HEK293T (cell line): ENCODE measurements at regions not wholly inside any gene's neighbourhood (a gene's known extent, or its start where the extent isn't known, plus 50 kb on each side); places are given as distances from the start of the nearest gene placed in this dataset.

ENCODE experiments used
- CTCF ChIA-PET: fragments of 350-600 bp; formaldehyde crosslinking; extraction: SDS; loops from one replicate; lab custom pipeline; 2021; ENCODE audit warnings: antibody characterized with exemption, inconsistent platforms; lab: Yijun Ruan, JAX
- POLR2A ChIA-PET: fragments of 350-600 bp; formaldehyde crosslinking; extraction: SDS; loops from one replicate; lab custom pipeline; 2020; ENCODE audit warnings: antibody characterized with exemption, inconsistent platforms; lab: Yijun Ruan, JAX
- DNase-seq: peaks from one replicate; pipeline ENCODE4 v3.0.0; 2012; ENCODE audit warnings: mixed read lengths; ENCODE audit errors: extremely low spot score
- ARNT ChIP-seq: fragments of 450-650 bp; IDR thresholded peaks from 2 replicates; pipeline ENCODE4 v1.6.1; 2017; ENCODE audit warnings: mild to moderate bottlenecking
- BHLHE40 ChIP-seq: fragments of 450-650 bp; IDR thresholded peaks from 2 replicates; pipeline ENCODE4 v1.6.1; 2016; ENCODE audit warnings: mild to moderate bottlenecking, moderate library complexity, borderline replicate concordance
- CTBP1 ChIP-seq: fragments of 450-650 bp; IDR thresholded peaks from 2 replicates; pipeline ENCODE4 v1.6.1; 2016; ENCODE audit warnings: borderline replicate concordance
- ELF4 ChIP-seq: fragments of 450-650 bp; IDR thresholded peaks from 2 replicates; pipeline ENCODE4 v1.6.1; 2017; ENCODE audit warnings: antibody characterized with exemption
- FOXA1 ChIP-seq: fragments of 450-650 bp; IDR thresholded peaks from 2 replicates; pipeline ENCODE4 v1.6.1; 2016; ENCODE audit warnings: mild to moderate bottlenecking
- FOXK2 ChIP-seq: fragments of 450-650 bp; IDR thresholded peaks from 2 replicates; pipeline ENCODE4 v1.6.1; 2016; ENCODE audit warnings: mild to moderate bottlenecking
- FOXM1 ChIP-seq: fragments of 450-650 bp; IDR thresholded peaks from 2 replicates; pipeline ENCODE4 v1.6.1; 2017; ENCODE audit warnings: mild to moderate bottlenecking, borderline replicate concordance
- HDGF ChIP-seq: fragments of 450-650 bp; IDR thresholded peaks from 2 replicates; pipeline ENCODE4 v1.6.1; 2017; ENCODE audit warnings: antibody characterized with exemption, borderline replicate concordance
- L3MBTL2 ChIP-seq: fragments of 450-650 bp; conservative IDR thresholded peaks from 2 replicates; pipeline ENCODE4 v1.6.1; 2016; ENCODE audit warnings: mild to moderate bottlenecking
- LEF1 ChIP-seq: fragments of 450-650 bp; IDR thresholded peaks from 2 replicates; pipeline ENCODE4 v1.6.1; 2017; ENCODE audit warnings: mild to moderate bottlenecking, borderline replicate concordance
- NFRKB ChIP-seq: fragments of 450-650 bp; IDR thresholded peaks from 2 replicates; pipeline ENCODE4 v1.6.1; 2016; ENCODE audit warnings: mild to moderate bottlenecking, moderate library complexity
- PKNOX1 ChIP-seq: fragments of 450-650 bp; IDR thresholded peaks from 2 replicates; pipeline ENCODE4 v1.6.1; 2016
- SP1 ChIP-seq: fragments of 450-650 bp; IDR thresholded peaks from 2 replicates; pipeline ENCODE4 v1.6.1; 2017
- SUZ12 ChIP-seq: fragments of 450-650 bp; IDR thresholded peaks from 2 replicates; pipeline ENCODE4 v1.6.1; 2016; ENCODE audit warnings: mild to moderate bottlenecking
- TARDBP ChIP-seq: fragments of 450-650 bp; IDR thresholded peaks from 2 replicates; pipeline ENCODE4 v1.6.1; 2016
- ZNF384 ChIP-seq: fragments of 450-650 bp; IDR thresholded peaks from 2 replicates; pipeline ENCODE4 v1.6.1; 2016

- no peak for TF ChIP-seq PKNOX1
- no peak for TF ChIP-seq NFRKB
- no peak for TF ChIP-seq ARNT
- no peak for TF ChIP-seq ELF4
- TF ChIP-seq SUZ12, result no peak
- TF ChIP-seq L3MBTL2, result no peak
- no peak for TF ChIP-seq TARDBP
- no peak for TF ChIP-seq CTBP1
- no peak for TF ChIP-seq FOXK2
- no peak for TF ChIP-seq HDGF
- TF ChIP-seq SP1, result no peak
- TF ChIP-seq BHLHE40, result no peak
- no peak for TF ChIP-seq FOXM1
- TF ChIP-seq LEF1, result no peak
- no peak for TF ChIP-seq ZNF384
- TF ChIP-seq FOXA1, result no peak
- CTCF ChIA-PET, result no interaction called here
- no peak for DNase-seq
- POLR2A ChIA-PET, result no interaction called here
These were observed 50.4 kb upstream of the RPH3A start for GRCh38 chr12:112741106-112741505.
